ENCODE measurements at regions not wholly inside any gene's neighbourhood (a gene's known extent, or its start where the extent isn't known, plus 50 kb on each side); places are given as distances from the start of the nearest gene placed in this dataset.

DNA sequence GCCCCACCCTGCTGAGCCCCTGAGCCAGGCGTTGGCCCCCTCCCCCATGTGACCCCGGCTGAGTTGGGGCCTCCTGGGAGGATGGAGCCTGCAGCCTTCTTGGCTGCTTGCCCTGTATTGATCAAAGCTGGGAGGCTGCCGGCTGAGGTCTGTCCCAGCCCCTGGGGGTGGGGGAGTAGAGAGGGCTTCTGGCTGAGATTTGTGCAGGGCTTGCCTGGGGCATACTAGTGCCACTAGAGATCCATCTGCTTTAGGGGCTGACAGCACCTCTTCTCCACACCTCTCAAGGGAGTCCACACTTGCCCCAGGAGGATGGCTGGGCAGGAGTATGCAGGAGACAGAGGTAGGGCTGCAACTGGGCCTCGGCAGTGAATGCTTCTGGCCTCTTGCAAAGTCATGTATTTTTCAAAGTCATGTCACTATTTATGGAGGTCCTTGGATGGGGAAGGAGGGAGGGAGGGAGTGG lies 53.6 kb upstream of the SSBP3 start:
- no peak for TF ChIP-seq CTCF (IDR thresholded peaks at IDR 0.05; ENCODE audit: insufficient read depth, low read length, poor library complexity, severe bottlenecking)
- H3K4me3 ChIP-seq (ENCODE audit: low read depth, low read length): no peak overlapping the region
- no peaks in the 10 kb centered on the region for H3K36me3 ChIP-seq (ENCODE audit: control insufficient read depth, insufficient read depth, low read length)
- H3K27me3 ChIP-seq (ENCODE audit: control insufficient read depth, insufficient read depth, low read length): peaks cover 2% of the 10 kb centered on the region
- no peak for DNase-seq (ENCODE audit: low read depth)

DNA sequence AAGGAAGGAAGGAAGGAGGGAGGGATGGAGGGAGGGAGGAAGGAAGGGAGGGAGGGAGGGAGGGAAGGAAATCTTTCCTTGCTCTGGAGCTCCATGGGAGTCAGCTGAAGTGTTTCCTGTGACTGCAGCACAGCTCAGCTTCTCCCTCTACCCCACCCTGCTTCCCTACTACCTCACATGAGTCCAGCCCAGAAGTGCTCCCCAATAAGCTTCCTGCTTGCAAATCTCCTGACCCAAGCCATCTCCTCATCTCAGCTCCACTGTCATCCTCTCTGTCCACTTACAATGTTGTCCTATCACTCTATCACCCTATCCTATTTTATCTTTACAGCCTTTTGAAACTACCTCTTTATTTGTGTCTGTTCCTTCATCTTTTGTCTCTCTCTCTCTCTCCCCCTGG lies 52.9 kb upstream of the SSBP3 start:
- TF ChIP-seq CTCF (IDR thresholded peaks at IDR 0.05; ENCODE audit: insufficient read depth, low read length, poor library complexity, severe bottlenecking): no peak
- H3K36me3 ChIP-seq (ENCODE audit: control insufficient read depth, insufficient read depth, low read length): no peaks in the 10 kb centered on the region

GRCh38 chr1:54456921-54457529 lies 50.8 kb upstream of the SSBP3 start:
- no peak for DNase-seq (ENCODE audit: low read depth)
- Histone ChIP-seq H3K4me3 (ENCODE audit: low read depth, low read length) (no peak overlapping the region), H3K27me3 (ENCODE audit: control insufficient read depth, insufficient read depth, low read length) (peaks cover under 1% of the 10 kb centered on the region), H3K36me3 (ENCODE audit: control insufficient read depth, insufficient read depth, low read length) (no peaks in the 10 kb centered on the region)
- no peak for TF ChIP-seq CTCF (IDR thresholded peaks at IDR 0.05; ENCODE audit: insufficient read depth, low read length, poor library complexity, severe bottlenecking)

More for the DNA sequence above, 52.9 kb upstream of the SSBP3 start:
- H3K4me3 ChIP-seq (ENCODE audit: low read depth, low read length): no peak overlapping the region
- DNase-seq (ENCODE audit: low read depth): no peak
- peaks cover 2% of the 10 kb centered on the region for H3K27me3 ChIP-seq (ENCODE audit: control insufficient read depth, insufficient read depth, low read length)

GRCh38 chr1:54456361-54456760 lies 50.2 kb upstream of the SSBP3 start:
- DNase-seq (ENCODE audit: low read depth): no peak
- Histone ChIP-seq H3K27me3 (ENCODE audit: control insufficient read depth, insufficient read depth, low read length) (no peaks in the 10 kb centered on the region), H3K36me3 (ENCODE audit: control insufficient read depth, insufficient read depth, low read length) (no peaks in the 10 kb centered on the region), H3K4me3 (ENCODE audit: low read depth, low read length) (no peak overlapping the region)
- TF ChIP-seq CTCF (IDR thresholded peaks at IDR 0.05; ENCODE audit: insufficient read depth, low read length, poor library complexity, severe bottlenecking): no peak

All from kidney epithelial cell (primary cell).